Activated CD8-positive, alpha-beta T cell treated with anti-CD3 and anti-CD28 coated beads for 36 hours (primary cell): ENCODE measurements at regions not wholly inside any gene's neighbourhood (a gene's known extent, or its start where the extent isn't known, plus 50 kb on each side); places are given as distances from the start of the nearest gene placed in this dataset.

ENCODE experiments used
- ATAC-seq: fragments of 200-7000 bp; cut with Tn5 transposase; one replicate; pipeline ENCODE4 v1.10.0; 2021; ENCODE audit warnings: mild to moderate bottlenecking, moderate library complexity
- CTCF ChIA-PET: fragments of 350-600 bp; sonication (Branson Sonifier 250); formaldehyde crosslinking; loops from one replicate; lab custom pipeline; 2021; ENCODE audit warnings: antibody characterized with exemption; lab: Charles Lee
- POLR2A ChIA-PET: fragments of 350-600 bp; sonication (Branson Sonifier 250); formaldehyde crosslinking; loops from one replicate; lab custom pipeline; 2021; ENCODE audit warnings: antibody characterized with exemption; lab: Charles Lee
- DNase-seq: peaks from one replicate; pipeline ENCODE4 v3.0.0-alpha.2; 2020
- H3K27ac Mint-ChIP-seq: one replicate; pipeline ENCODE4 v1.8.0; 2021; ENCODE audit warnings: mild to moderate bottlenecking, mixed read lengths
- H3K27me3 Mint-ChIP-seq: one replicate; pipeline ENCODE4 v1.8.0; 2021; ENCODE audit warnings: mixed read lengths
- H3K36me3 Mint-ChIP-seq: one replicate; pipeline ENCODE4 v1.8.0; 2021; ENCODE audit warnings: low read depth, mixed read lengths
- H3K4me1 Mint-ChIP-seq: one replicate; pipeline ENCODE4 v1.8.0; 2021; ENCODE audit warnings: low read depth, mixed read lengths
- H3K4me3 Mint-ChIP-seq: one replicate; pipeline ENCODE4 v1.8.0; 2021; ENCODE audit warnings: mild to moderate bottlenecking, moderate library complexity, mixed read lengths
- H3K9me3 Mint-ChIP-seq: one replicate; pipeline ENCODE4 v1.8.0; 2021; ENCODE audit warnings: mixed read lengths
- intact Hi-C: fragments of 100-400 bp; cut with micrococcal nuclease; formaldehyde crosslinking; loops from one replicate; pipeline ENCODE4 v1.10.0; 2022
- TF ChIP-seq, protein P1 (sequence below): fragments of 200-600 bp; IDR thresholded peaks from one replicate; pipeline ENCODE4 v1.8.0; 2022; ENCODE audit warnings: antibody characterized with exemption, mild to moderate bottlenecking

- CTCF ChIA-PET = no interaction called here
- Mint-ChIP-seq H3K4me1 (no peaks in the 10 kb centered on the region), H3K4me3 (no peak overlapping the region), H3K36me3 (no peaks in the 10 kb centered on the region), H3K27me3 (peaks cover 3% of the 10 kb centered on the region), H3K27ac (no peak overlapping the region), H3K9me3 (no peaks in the 10 kb centered on the region)
- no peak for ATAC-seq
- DNase-seq = no peak
- TF ChIP-seq, protein P1, sequence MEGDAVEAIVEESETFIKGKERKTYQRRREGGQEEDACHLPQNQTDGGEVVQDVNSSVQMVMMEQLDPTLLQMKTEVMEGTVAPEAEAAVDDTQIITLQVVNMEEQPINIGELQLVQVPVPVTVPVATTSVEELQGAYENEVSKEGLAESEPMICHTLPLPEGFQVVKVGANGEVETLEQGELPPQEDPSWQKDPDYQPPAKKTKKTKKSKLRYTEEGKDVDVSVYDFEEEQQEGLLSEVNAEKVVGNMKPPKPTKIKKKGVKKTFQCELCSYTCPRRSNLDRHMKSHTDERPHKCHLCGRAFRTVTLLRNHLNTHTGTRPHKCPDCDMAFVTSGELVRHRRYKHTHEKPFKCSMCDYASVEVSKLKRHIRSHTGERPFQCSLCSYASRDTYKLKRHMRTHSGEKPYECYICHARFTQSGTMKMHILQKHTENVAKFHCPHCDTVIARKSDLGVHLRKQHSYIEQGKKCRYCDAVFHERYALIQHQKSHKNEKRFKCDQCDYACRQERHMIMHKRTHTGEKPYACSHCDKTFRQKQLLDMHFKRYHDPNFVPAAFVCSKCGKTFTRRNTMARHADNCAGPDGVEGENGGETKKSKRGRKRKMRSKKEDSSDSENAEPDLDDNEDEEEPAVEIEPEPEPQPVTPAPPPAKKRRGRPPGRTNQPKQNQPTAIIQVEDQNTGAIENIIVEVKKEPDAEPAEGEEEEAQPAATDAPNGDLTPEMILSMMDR = no peak
- POLR2A ChIA-PET = no interaction called here
- intact Hi-C loops = no loop called here
These were observed 124.8 kb downstream of the EVX1 start for GRCh38 chr7:27367179-27367932.

DNA sequence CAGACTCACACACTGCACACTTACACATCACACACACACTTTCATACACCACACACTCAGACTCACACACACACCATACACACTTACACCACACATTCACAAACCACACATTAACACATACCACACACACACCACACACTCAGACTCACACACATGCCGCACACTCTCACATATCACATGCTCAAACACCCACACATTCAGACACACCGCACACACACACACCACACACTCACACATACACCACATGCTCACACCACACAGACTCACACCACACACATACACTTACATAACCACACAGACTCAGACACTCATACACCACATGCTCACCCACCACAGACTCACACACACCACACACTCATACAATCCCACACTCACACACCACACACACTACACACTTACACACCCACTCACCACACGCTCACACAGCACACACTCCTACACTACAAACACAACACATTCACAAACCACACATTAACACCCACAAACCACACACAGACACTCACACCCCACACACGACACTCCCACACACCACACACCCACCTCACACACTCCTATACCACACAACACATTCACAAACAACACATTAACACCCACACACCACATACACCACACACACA, 125.4 kb downstream of the EVX1 start:
- Mint-ChIP-seq H3K4me1 (no peaks in the 10 kb centered on the region), H3K4me3 (no peak overlapping the region), H3K27me3 (peaks cover 3% of the 10 kb centered on the region), H3K36me3 (no peaks in the 10 kb centered on the region), H3K9me3 (no peaks in the 10 kb centered on the region), H3K27ac (no peak overlapping the region)
- no peak for ATAC-seq
- intact Hi-C loops = no loop called here
- TF ChIP-seq, protein P1 = no peak
- CTCF ChIA-PET = no interaction called here
- POLR2A ChIA-PET = no interaction called here
- DNase-seq = no peak

- Mint-ChIP-seq H3K36me3 (no peaks in the 10 kb centered on the region), H3K4me3 (no peak overlapping the region), H3K9me3 (no peaks in the 10 kb centered on the region), H3K27me3 (peaks cover 15% of the 10 kb centered on the region), H3K4me1 (no peaks in the 10 kb centered on the region), H3K27ac (no peak overlapping the region)
- DNase-seq (no peak), ATAC-seq (no peak)
- ChIA-PET CTCF (no interaction called here), POLR2A (interaction anchor here (0.6 kb wide), 1 partner anchor 217 kb away, joined by 5 read pairs; no protein-coding TSS in a partner anchor)
- intact Hi-C loops = no loop called here
- TF ChIP-seq, protein P1 = no peak
These were observed 132.6 kb downstream of the EVX1 start for GRCh38 chr7:27374958-27375841.

- intact Hi-C loops = no loop called here
- Mint-ChIP-seq H3K4me3 (no peak overlapping the region), H3K4me1 (no peaks in the 10 kb centered on the region), H3K27me3 (peaks cover 15% of the 10 kb centered on the region), H3K9me3 (no peaks in the 10 kb centered on the region), H3K27ac (no peak overlapping the region), H3K36me3 (no peaks in the 10 kb centered on the region)
- DNase-seq = no peak
- CTCF ChIA-PET = interaction anchor here (0.6 kb wide), 1 partner anchor 125 kb away, joined by 3 read pairs; no protein-coding TSS in a partner anchor
- TF ChIP-seq, protein P1 = no peak
- no peak for ATAC-seq
- POLR2A ChIA-PET = no interaction called here
These were observed 133.4 kb downstream of the EVX1 start for GRCh38 chr7:27375958-27376357.
